ENCODE measurements at regions not wholly inside any gene's neighbourhood (a gene's known extent, or its start where the extent isn't known, plus 50 kb on each side); places are given as distances from the start of the nearest gene placed in this dataset.

- no peaks in the 10 kb centered on the region for H3K4me1 Mint-ChIP-seq (ENCODE audit: low read depth)
- TF ChIP-seq CTCF (IDR thresholded peaks at IDR 0.05) = no peak
- H3K27me3 Mint-ChIP-seq = no peaks in the 10 kb centered on the region
- no peaks in the 10 kb centered on the region for H3K36me3 Mint-ChIP-seq (ENCODE audit: low read depth)
- no peak overlapping the region for H3K27ac Mint-ChIP-seq
- no peak for ATAC-seq
- no peak for DNase-seq
- H3K4me3 Mint-ChIP-seq = no peak overlapping the region
- intact Hi-C loops (cut with micrococcal nuclease) = no loop called here
- ChIA-PET POLR2A (interaction anchor here (0.6 kb wide), 1 partner anchor 1210 kb away, joined by 3 read pairs; no protein-coding TSS in a partner anchor), CTCF (no interaction called here)
- no peaks in the 10 kb centered on the region for H3K9me3 Mint-ChIP-seq
These were observed 168.8 kb downstream of the TANC2 start for GRCh38 chr17:63134867-63135266.

- ChIA-PET POLR2A (no interaction called here), CTCF (no interaction called here)
- no peak for DNase-seq
- intact Hi-C loops (cut with micrococcal nuclease) = no loop called here
- no peaks in the 10 kb centered on the region for H3K27me3 Mint-ChIP-seq
- no peaks in the 10 kb centered on the region for H3K9me3 Mint-ChIP-seq
- ATAC-seq = no peak
- H3K27ac Mint-ChIP-seq = no peak overlapping the region
- no peak overlapping the region for H3K4me3 Mint-ChIP-seq
- H3K36me3 Mint-ChIP-seq (ENCODE audit: low read depth) = no peaks in the 10 kb centered on the region
- peaks cover 2% of the 10 kb centered on the region for H3K4me1 Mint-ChIP-seq (ENCODE audit: low read depth)
- no peak for TF ChIP-seq CTCF (IDR thresholded peaks at IDR 0.05)
These were observed 170.5 kb downstream of the TANC2 start for GRCh38 chr17:63136369-63137012.

- H3K4me3 Mint-ChIP-seq = no peak overlapping the region
- no peaks in the 10 kb centered on the region for H3K9me3 Mint-ChIP-seq
- no peaks in the 10 kb centered on the region for H3K27me3 Mint-ChIP-seq
- CTCF ChIA-PET = interaction anchor here (1.2 kb wide), 1 partner anchor 270 kb away, joined by 3 read pairs; no protein-coding TSS in a partner anchor
- H3K36me3 Mint-ChIP-seq (ENCODE audit: low read depth) = no peaks in the 10 kb centered on the region
- peaks cover 2% of the 10 kb centered on the region for H3K4me1 Mint-ChIP-seq (ENCODE audit: low read depth)
- DNase-seq = no peak
- ATAC-seq = no peak
- TF ChIP-seq CTCF (IDR thresholded peaks at IDR 0.05) = no peak
- intact Hi-C loops (cut with micrococcal nuclease) = no loop called here
- POLR2A ChIA-PET = no interaction called here
- no peak overlapping the region for H3K27ac Mint-ChIP-seq
These were observed 171.1 kb downstream of the TANC2 start for GRCh38 chr17:63137163-63137562.

- Mint-ChIP-seq H3K27ac (no peak overlapping the region), H3K36me3 (ENCODE audit: low read depth) (no peaks in the 10 kb centered on the region), H3K4me1 (ENCODE audit: low read depth) (peaks cover 2% of the 10 kb centered on the region), H3K27me3 (no peaks in the 10 kb centered on the region), H3K9me3 (no peaks in the 10 kb centered on the region), H3K4me3 (no peak overlapping the region)
- no peak for TF ChIP-seq CTCF (IDR thresholded peaks at IDR 0.05)
- ChIA-PET CTCF (interaction anchor here (0.8 to 1.3 kb wide), 2 partner anchors 18 to 268 kb away, joined by 3 read pairs; no protein-coding TSS in a partner anchor), POLR2A (no interaction called here)
- intact Hi-C loops (cut with micrococcal nuclease) = no loop called here
- DNase-seq = no peak
- no peak for ATAC-seq
These were observed 172.7 kb downstream of the TANC2 start for GRCh38 chr17:63138713-63139112.

GRCh38 chr17:63139356-63139755, 173.3 kb downstream of the TANC2 start:
- ATAC-seq (no peak), DNase-seq (no peak)
- Mint-ChIP-seq H3K4me1 (ENCODE audit: low read depth) (peaks cover 2% of the 10 kb centered on the region), H3K36me3 (ENCODE audit: low read depth) (no peaks in the 10 kb centered on the region), H3K9me3 (no peaks in the 10 kb centered on the region), H3K27me3 (no peaks in the 10 kb centered on the region), H3K4me3 (no peak overlapping the region), H3K27ac (no peak overlapping the region)
- TF ChIP-seq CTCF (IDR thresholded peaks at IDR 0.05) = no peak
- intact Hi-C loops (cut with micrococcal nuclease) = no loop called here
- ChIA-PET CTCF (interaction anchor here (1.3 kb wide), 1 partner anchor 268 kb away, joined by 3 read pairs; no protein-coding TSS in a partner anchor), POLR2A (no interaction called here)

Measured in activated CD8-positive, alpha-beta T cell treated with anti-CD3 and anti-CD28 coated beads for 36 hours (primary cell).